Neural cell (in vitro differentiated cells): ENCODE measurements at regions not wholly inside any gene's neighbourhood (a gene's known extent, or its start where the extent isn't known, plus 50 kb on each side); places are given as distances from the start of the nearest gene placed in this dataset.

Experiments
- CTCF ChIP-seq: fragments of 450-650 bp; IDR thresholded peaks from 2 replicates; pipeline ENCODE4 v1.5.1; 2014; ENCODE audit warnings: antibody characterized with exemption, mild to moderate bottlenecking, moderate library complexity; ENCODE audit not compliant: poor library complexity, severe bottlenecking
- EP300 ChIP-seq: fragments of 450-650 bp; conservative IDR thresholded peaks from 2 replicates; pipeline ENCODE4 v1.6.1; 2014; ENCODE audit warnings: antibody characterized with exemption, mild to moderate bottlenecking, moderate library complexity; ENCODE audit not compliant: poor library complexity, severe bottlenecking
- POLR2AphosphoS5 ChIP-seq: IDR thresholded peaks from 2 replicates; pipeline ENCODE4 v1.6.1; 2012
- REST ChIP-seq: IDR thresholded peaks from 2 replicates; pipeline ENCODE4 v1.6.1; 2012; ENCODE audit warnings: borderline replicate concordance
- SMC3 ChIP-seq: fragments of 450-650 bp; conservative IDR thresholded peaks from 2 replicates; pipeline ENCODE4 v1.6.1; 2014; ENCODE audit warnings: antibody characterized with exemption, mild to moderate bottlenecking, moderate library complexity; ENCODE audit not compliant: poor library complexity

- TF ChIP-seq REST = no peak
- TF ChIP-seq POLR2AphosphoS5 = no peak
- no peak for TF ChIP-seq EP300
- TF ChIP-seq CTCF = no peak
- no peak for TF ChIP-seq SMC3
Observed at GRCh38 chr13:53408847-53409568, 380.4 kb downstream of the OLFM4 start.
